GM12878 (cell line): ENCODE measurements at regions not wholly inside any gene's neighbourhood (a gene's known extent, or its start where the extent isn't known, plus 50 kb on each side); places are given as distances from the start of the nearest gene placed in this dataset.

Experiments used
- ATAC-seq: fragments of 200-7000 bp; cut with Tn5 transposase; 3 replicates; pipeline ENCODE4 v1.9.1; 2020; ENCODE audit warnings: mild to moderate bottlenecking, moderate library complexity
- BruUV-seq: library from RNA; stranded (reverse); fragments of 400-500 nt; replicated peaks from 2 replicates; lab custom pipeline; 2021; lab: Mats Ljungman, UMichigan
- CTCF ChIA-PET: fragments of 300-600 bp; sonication (Branson Sonifier 250); formaldehyde crosslinking; extraction: SDS; loops from one replicate; lab custom pipeline; 2021; ENCODE audit warnings: inconsistent platforms; lab: Yijun Ruan, JAX
- POLR2A ChIA-PET: fragments of 350-600 bp; formaldehyde crosslinking; extraction: SDS; loops from one replicate; lab custom pipeline; 2021; ENCODE audit warnings: inconsistent platforms; lab: Charles Lee
- RAD21 ChIA-PET: fragments of 300-600 bp; sonication (Branson Sonifier 250); formaldehyde crosslinking; loops from one replicate; lab custom pipeline; 2023; ENCODE audit warnings: antibody characterized with exemption; ENCODE audit not compliant: unreplicated experiment; lab: Charles Lee
- SMC1A ChIA-PET: fragments of 300-600 bp; sonication (Branson Sonifier 250); formaldehyde crosslinking; loops from one replicate; lab custom pipeline; 2023; ENCODE audit not compliant: unreplicated experiment, uncharacterized antibody; lab: Charles Lee
- DNase-seq: peaks from one replicate; pipeline ENCODE4 v3.0.0-alpha.2; 2011; ENCODE audit warnings: low read depth, low spot score
- FAIRE-seq: peaks from 3 replicates; lab custom pipeline; 2011; peaks lifted over from hg19 to GRCh38; lab: Jason Lieb, UNC
- H2AFZ ChIP-seq: 2 replicates; pipeline ENCODE4 v1.6.0; 2011; ENCODE audit warnings: low read depth, low read length, control low read depth; ENCODE audit not compliant: control insufficient read depth
- H3K27ac ChIP-seq: 2 replicates; pipeline ENCODE4 v1.5.1; 2011; ENCODE audit warnings: control low read depth; ENCODE audit not compliant: control insufficient read depth, insufficient read depth
- H3K27me3 ChIP-seq, 2 experiments: replicated peaks in 1 of 2; 2 replicates each; pipeline versions ENCODE4 v1.6.0 to v1.6.1; 2011; ENCODE audit warnings: low read length in 1 of 2; ENCODE audit not compliant: control insufficient read depth in 2 of 2, insufficient read depth in 2 of 2
- H3K36me3 ChIP-seq, 2 experiments: 2 replicates each; pipeline ENCODE4 v1.5.1; 2011; ENCODE audit warnings: low read length in 1 of 2; ENCODE audit not compliant: control insufficient read depth in 2 of 2, insufficient read depth in 2 of 2
- H3K4me1 ChIP-seq: 2 replicates; pipeline ENCODE4 v1.6.1; 2011; ENCODE audit warnings: mild to moderate bottlenecking, low read length, moderate library complexity, mixed read lengths; ENCODE audit not compliant: control insufficient read depth, insufficient read depth
- H3K4me2 ChIP-seq: 2 replicates; pipeline ENCODE4 v1.6.0; 2011; ENCODE audit warnings: control low read depth; ENCODE audit not compliant: control insufficient read depth, insufficient read depth
- H3K4me3 ChIP-seq: fragments of 200-600 bp; sonication (generic); 2 replicates; pipeline ENCODE4 v1.5.1; 2016
- H3K79me2 ChIP-seq: 2 replicates; pipeline ENCODE4 v1.6.0; 2011; ENCODE audit warnings: low read length; ENCODE audit not compliant: control insufficient read depth, insufficient read depth
- H3K9ac ChIP-seq: 2 replicates; pipeline ENCODE4 v1.8.0; 2011; ENCODE audit warnings: low read length, control low read depth, mixed read lengths; ENCODE audit not compliant: control insufficient read depth, insufficient read depth
- H3K9me3 ChIP-seq: replicated peaks from 3 replicates; pipeline ENCODE4 v1.5.1; 2011; ENCODE audit warnings: mild to moderate bottlenecking, low read length; ENCODE audit not compliant: control insufficient read depth, insufficient read depth
- H4K20me1 ChIP-seq: 2 replicates; pipeline ENCODE4 v1.6.0; 2011; ENCODE audit not compliant: control insufficient read depth, insufficient read depth
- BHLHE40 ChIP-seq, 2 experiments: fragments of 450-650 bp in 1 of 2; IDR thresholded peaks; 2 replicates each; pipeline ENCODE4 v1.6.1; 2011 to 2017; ENCODE audit warnings: low read depth in 2 of 2, borderline replicate concordance in 1 of 2, improper control_type of control experiment in 1 of 2, low read length in 1 of 2, mild to moderate bottlenecking in 1 of 2
- CBFB ChIP-seq: IDR thresholded peaks from 2 replicates; pipeline ENCODE4 v1.6.1; 2016; ENCODE audit warnings: antibody characterized with exemption, low read depth
- CBX3 ChIP-seq: fragments of 200-600 bp; sonication (generic); IDR thresholded peaks from 2 replicates; pipeline ENCODE4 v1.6.1; 2016; ENCODE audit warnings: low read depth, borderline replicate concordance
- CTCF ChIP-seq, 3 experiments: IDR thresholded peaks in 2 of 3; conservative IDR thresholded peaks in 1 of 3; 2 replicates each; pipeline ENCODE4 v1.5.1; 2011; ENCODE audit warnings: low read depth in 3 of 3, low read length in 3 of 3, mild to moderate bottlenecking in 3 of 3, control low read depth in 2 of 3, moderate library complexity in 2 of 3, inconsistent platforms in 1 of 3, mixed read lengths in 1 of 3; ENCODE audit not compliant: control insufficient read depth in 2 of 3, insufficient read depth in 1 of 3; ENCODE audit errors: extremely low read depth in 1 of 3
- E2F4 ChIP-seq: IDR thresholded peaks from 2 replicates; pipeline ENCODE4 v1.6.1; 2012; ENCODE audit warnings: low read depth, low read length, improper control_type of control experiment
- NBN ChIP-seq: fragments of 450-650 bp; IDR thresholded peaks from 2 replicates; pipeline ENCODE4 v1.6.1; 2016
- RAD21 ChIP-seq: IDR thresholded peaks from 2 replicates; pipeline ENCODE4 v1.6.1; 2011; ENCODE audit warnings: mild to moderate bottlenecking, low read depth, low read length, moderate library complexity; ENCODE audit not compliant: insufficient read depth
- RUNX3 ChIP-seq: IDR thresholded peaks from 2 replicates; pipeline ENCODE4 v1.6.1; 2012; ENCODE audit warnings: low read length, inconsistent platforms
- SIN3A ChIP-seq: IDR thresholded peaks from 2 replicates; pipeline ENCODE4 v1.6.1; 2012; ENCODE audit warnings: low read depth, low read length, improper control_type of control experiment
- SMC3 ChIP-seq: IDR thresholded peaks from 2 replicates; pipeline ENCODE4 v1.6.1; 2011; ENCODE audit warnings: low read length, improper control_type of control experiment, borderline replicate concordance
- SUPT20H ChIP-seq: IDR thresholded peaks from 2 replicates; pipeline ENCODE4 v1.6.1; 2011; ENCODE audit warnings: low read depth, mild to moderate bottlenecking, low read length, moderate library complexity, borderline replicate concordance; ENCODE audit not compliant: control insufficient read depth
- TCF7 ChIP-seq: IDR thresholded peaks from 2 replicates; pipeline ENCODE4 v1.6.1; 2014; ENCODE audit warnings: antibody characterized with exemption, borderline replicate concordance
- YY1 ChIP-seq: IDR thresholded peaks from 2 replicates; pipeline ENCODE4 v1.6.1; 2011; ENCODE audit warnings: low read depth, mild to moderate bottlenecking, low read length
- ZNF384 ChIP-seq: IDR thresholded peaks from 2 replicates; pipeline ENCODE4 v1.6.1; 2012; ENCODE audit warnings: low read depth, mild to moderate bottlenecking, low read length, improper control_type of control experiment, borderline replicate concordance
- WGBS: methylation state at CpG from one replicate; pipeline ENCODE4 v1.1.6; 2016; ENCODE audit warnings: low lambda C conversion rate; ENCODE audit not compliant: insufficient replicate concordance, insufficient coverage; ENCODE audit errors: missing lambda C conversion rate; 5-methylcytosine and 5-hydroxymethylcytosine counted together
- in situ Hi-C: fragments of 300-500 bp; cut with MboI; formaldehyde crosslinking; loops from 9 replicates; pipeline ENCODE4 v1.14.3; 2018; ENCODE audit warnings: mixed read lengths
- intact Hi-C: fragments of 100-400 bp; cut with micrococcal nuclease; formaldehyde crosslinking; loops from one replicate; pipeline ENCODE4 v1.14.2; 2022; ENCODE audit not compliant: unreplicated experiment
- TF ChIP-seq, protein P1 (sequence below): fragments of 450-650 bp; IDR thresholded peaks from 2 replicates; pipeline ENCODE4 v1.6.1; 2017; ENCODE audit warnings: low read depth, mild to moderate bottlenecking, moderate library complexity

- no peak overlapping the region for H3K9ac ChIP-seq
- ChIA-PET RAD21 (interaction anchor here (0.7 to 6.4 kb wide), 39 partner anchors 8 to 353 kb away, joined by 3 to 113 read pairs (median 5); no protein-coding TSS in a partner anchor), CTCF (interaction anchor here (0.7 to 6.4 kb wide), 58 partner anchors 9 to 1004 kb away, joined by 3 to 180 read pairs (median 5); no protein-coding TSS in a partner anchor), SMC1A (interaction anchor here (0.6 to 6.7 kb wide), 40 partner anchors 8 to 635 kb away, joined by 3 to 119 read pairs (median 7); no protein-coding TSS in a partner anchor), POLR2A (interaction anchor here (0.7 to 1.5 kb wide), 4 partner anchors 14 to 146 kb away, joined by 3 to 5 read pairs (median 4); no protein-coding TSS in a partner anchor)
- peak; percentile 86 for ATAC-seq
- H3K4me1 ChIP-seq, result peaks cover 11% of the 10 kb centered on the region
- FAIRE-seq, result peak; percentile 97
- 4% methylated on average over 5 of the region's 5 CpGs for WGBS
- peak overlapping the region; percentile 54; the same call in 1 of the 2 replicates for H2AFZ ChIP-seq
- H3K4me2 ChIP-seq, result peak overlapping the region; percentile 11; the same call in 1 of the 2 replicates
- no peaks in the 10 kb centered on the region for H3K79me2 ChIP-seq
- TF ChIP-seq E2F4, result no peak
- 0 out of 2 replicates have a peak, but pooled peaks have one; percentile 44 for TF ChIP-seq NBN
- no peak for TF ChIP-seq TCF7
- TF ChIP-seq ZNF384, result peak; percentile 39; the same call in 1 of the 2 replicates
- no peak for TF ChIP-seq CBX3
- TF ChIP-seq SUPT20H, result no peak
- TF ChIP-seq CBFB, result no peak
- 0 out of 2 replicates have a peak, but pooled peaks have one; percentile 18 for TF ChIP-seq YY1
- TF ChIP-seq, protein P1, sequence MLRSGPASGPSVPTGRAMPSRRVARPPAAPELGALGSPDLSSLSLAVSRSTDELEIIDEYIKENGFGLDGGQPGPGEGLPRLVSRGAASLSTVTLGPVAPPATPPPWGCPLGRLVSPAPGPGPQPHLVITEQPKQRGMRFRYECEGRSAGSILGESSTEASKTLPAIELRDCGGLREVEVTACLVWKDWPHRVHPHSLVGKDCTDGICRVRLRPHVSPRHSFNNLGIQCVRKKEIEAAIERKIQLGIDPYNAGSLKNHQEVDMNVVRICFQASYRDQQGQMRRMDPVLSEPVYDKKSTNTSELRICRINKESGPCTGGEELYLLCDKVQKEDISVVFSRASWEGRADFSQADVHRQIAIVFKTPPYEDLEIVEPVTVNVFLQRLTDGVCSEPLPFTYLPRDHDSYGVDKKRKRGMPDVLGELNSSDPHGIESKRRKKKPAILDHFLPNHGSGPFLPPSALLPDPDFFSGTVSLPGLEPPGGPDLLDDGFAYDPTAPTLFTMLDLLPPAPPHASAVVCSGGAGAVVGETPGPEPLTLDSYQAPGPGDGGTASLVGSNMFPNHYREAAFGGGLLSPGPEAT, result 0 out of 2 replicates have a peak, but pooled peaks have one; percentile 15
- 0 out of 2 replicates have a peak, but pooled peaks have one; percentile 6 for TF ChIP-seq RUNX3
- TF ChIP-seq CTCF (IDR thresholded peaks at IDR 0.05 in 2 of 3, conservative IDR thresholded peaks at IDR 0.05 in 1 of 3; ENCODE audit: control insufficient read depth in 2 of 3, extremely low read depth in 1 of 3, insufficient read depth in 1 of 3, low read depth in 3 of 3, low read length in 3 of 3), result peak; percentile 74 to 94 (median 85)
- TF ChIP-seq SIN3A, result no peak
- TF ChIP-seq RAD21, result peak; percentile 97
- no peak for TF ChIP-seq BHLHE40 (IDR thresholded peaks at IDR 0.05; ENCODE audit: borderline replicate concordance in 1 of 2, low read depth in 2 of 2, low read length in 1 of 2)
- peak; percentile 95 for TF ChIP-seq SMC3
- H3K27ac ChIP-seq, result no peak overlapping the region
- no peaks in the 10 kb centered on the region for H3K9me3 ChIP-seq
- no peaks in the 10 kb centered on the region for H3K36me3 ChIP-seq
- DNase-seq, result no peak
- H3K4me3 ChIP-seq, result 0 out of 2 replicates have a peak overlapping the region, but pooled peaks have one; percentile 43
- intact Hi-C loops, result loop anchor here (1.0 kb wide), 2 partner anchors 134 to 146 kb away; no protein-coding TSS in a partner anchor
- no peaks in the 10 kb centered on the region for H3K27me3 ChIP-seq
- in situ Hi-C loops, result no loop called here
- H4K20me1 ChIP-seq, result no peaks in the 10 kb centered on the region
- BruUV-seq, result no TSS peak
These were observed 91.0 kb upstream of the KCNA3 start for GRCh38 chr1:110765640-110766335.
